Central memory CD8-positive, alpha-beta T cell (primary cell): ENCODE measurements at regions not wholly inside any gene's neighbourhood (a gene's known extent, or its start where the extent isn't known, plus 50 kb on each side); places are given as distances from the start of the nearest gene placed in this dataset.

Experiments
- ATAC-seq: fragments of 150-1000 bp; cut with Tn5 transposase; replicated peaks from 2 replicates; pipeline ENCODE4 v1.10.0; 2022; ENCODE audit warnings: mild to moderate bottlenecking, moderate FRiP score, moderate number of reproducible peaks; ENCODE audit not compliant: poor library complexity, severe bottlenecking; ENCODE audit errors: extremely low read depth
- DNase-seq, 2 donors: peaks; one replicate each; pipeline ENCODE4 v3.0.0; 2021; ENCODE audit warnings: low spot score in 2 of 2
- H3K27ac Mint-ChIP-seq: one replicate; pipeline ENCODE4 v1.8.0; 2022; ENCODE audit warnings: low read depth, mild to moderate bottlenecking, moderate library complexity, mixed read lengths
- H3K27me3 Mint-ChIP-seq: one replicate; pipeline ENCODE4 v1.8.0; 2022; ENCODE audit warnings: mixed read lengths
- H3K36me3 Mint-ChIP-seq: one replicate; pipeline ENCODE4 v1.8.0; 2022; ENCODE audit warnings: mild to moderate bottlenecking, moderate library complexity, mixed read lengths; ENCODE audit not compliant: insufficient read depth
- H3K4me1 Mint-ChIP-seq: one replicate; pipeline ENCODE4 v1.8.0; 2022; ENCODE audit warnings: mixed read lengths
- H3K4me3 Mint-ChIP-seq: one replicate; pipeline ENCODE4 v1.8.0; 2022; ENCODE audit warnings: mild to moderate bottlenecking, moderate library complexity, mixed read lengths
- H3K9me3 Mint-ChIP-seq: one replicate; pipeline ENCODE4 v1.8.0; 2022; ENCODE audit warnings: mixed read lengths

DNA sequence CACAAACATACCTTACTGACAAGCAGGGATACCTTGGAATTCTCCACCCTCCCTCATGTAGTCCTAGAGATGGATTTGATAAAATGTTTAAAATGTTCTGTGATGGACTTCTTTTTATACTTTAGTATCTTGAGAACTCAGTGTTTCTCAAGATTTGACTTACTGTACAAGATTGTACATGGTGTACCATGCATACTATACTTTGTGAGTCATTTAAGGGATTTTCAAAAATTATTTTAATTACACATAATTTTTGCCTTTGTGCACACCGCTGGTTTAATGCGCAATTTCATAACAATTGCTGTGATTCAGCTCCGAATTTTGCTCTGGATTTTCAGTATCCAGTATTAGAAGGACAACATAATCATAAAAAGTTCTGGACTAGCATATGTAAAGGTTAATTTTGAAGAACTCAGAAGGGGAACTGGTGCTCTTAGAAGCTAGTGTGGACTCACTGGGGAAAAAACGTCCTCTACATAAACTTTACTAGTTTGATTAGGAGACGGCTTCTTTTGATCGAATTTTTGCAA lies 78.6 kb upstream of the ACSL3 start:
- no peak for ATAC-seq
- no peak overlapping the region for H3K27ac Mint-ChIP-seq

GRCh38 chr2:222783592-222783991 lies 77.2 kb upstream of the ACSL3 start:
- Mint-ChIP-seq H3K36me3 (no peaks in the 10 kb centered on the region), H3K9me3 (no peaks in the 10 kb centered on the region), H3K4me3 (no peak overlapping the region), H3K27me3 (peaks cover 34% of the 10 kb centered on the region), H3K4me1 (no peaks in the 10 kb centered on the region), H3K27ac (no peak overlapping the region)
- no peak for ATAC-seq
- no peak for DNase-seq

More for the DNA sequence above, 78.6 kb upstream of the ACSL3 start:
- no peak overlapping the region for H3K4me3 Mint-ChIP-seq
- H3K9me3 Mint-ChIP-seq = no peaks in the 10 kb centered on the region
- H3K36me3 Mint-ChIP-seq = no peaks in the 10 kb centered on the region
- no peak for DNase-seq
- H3K27me3 Mint-ChIP-seq = peaks cover 34% of the 10 kb centered on the region
- H3K4me1 Mint-ChIP-seq = no peaks in the 10 kb centered on the region

DNA sequence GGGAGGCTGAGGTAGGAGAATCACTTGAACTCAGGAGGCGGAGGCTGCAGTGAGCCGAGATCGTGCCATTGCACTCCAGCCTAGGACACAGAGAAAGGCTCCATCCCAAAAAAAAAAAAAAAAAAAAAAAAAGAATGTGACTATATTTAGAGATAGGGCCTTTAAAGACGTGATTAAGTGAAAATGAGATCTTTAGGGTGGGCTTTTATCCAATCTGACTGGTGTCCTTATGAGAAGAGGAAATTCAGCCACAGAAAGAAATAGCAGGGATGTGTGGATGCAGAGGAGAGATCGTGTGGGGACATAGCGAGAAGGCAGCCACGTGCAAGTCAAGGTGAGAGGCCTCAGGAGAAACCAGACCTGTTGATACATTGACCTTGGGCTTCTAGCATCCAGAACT lies 69.9 kb upstream of the ACSL3 start:
- Mint-ChIP-seq H3K36me3 (peaks cover 4% of the 10 kb centered on the region), H3K9me3 (no peaks in the 10 kb centered on the region), H3K4me1 (peaks cover 10% of the 10 kb centered on the region), H3K4me3 (no peak overlapping the region), H3K27me3 (no peaks in the 10 kb centered on the region), H3K27ac (no peak overlapping the region)
- DNase-seq (no peak), ATAC-seq (no peak)

- Mint-ChIP-seq H3K27ac (no peak overlapping the region), H3K4me1 (peaks cover 10% of the 10 kb centered on the region), H3K36me3 (peaks cover 4% of the 10 kb centered on the region), H3K4me3 (no peak overlapping the region), H3K9me3 (no peaks in the 10 kb centered on the region), H3K27me3 (no peaks in the 10 kb centered on the region)
- DNase-seq = no peak
- no peak for ATAC-seq
Measured at GRCh38 chr2:222792001-222792611, 68.7 kb upstream of the ACSL3 start.

- Mint-ChIP-seq H3K4me1 (no peaks in the 10 kb centered on the region), H3K27me3 (peaks cover 4% of the 10 kb centered on the region), H3K27ac (no peak overlapping the region), H3K36me3 (no peaks in the 10 kb centered on the region), H3K9me3 (no peaks in the 10 kb centered on the region), H3K4me3 (no peak overlapping the region)
- DNase-seq (no peak), ATAC-seq (no peak)
Measured at GRCh38 chr2:222794585-222795449, 66.0 kb upstream of the ACSL3 start.

DNA sequence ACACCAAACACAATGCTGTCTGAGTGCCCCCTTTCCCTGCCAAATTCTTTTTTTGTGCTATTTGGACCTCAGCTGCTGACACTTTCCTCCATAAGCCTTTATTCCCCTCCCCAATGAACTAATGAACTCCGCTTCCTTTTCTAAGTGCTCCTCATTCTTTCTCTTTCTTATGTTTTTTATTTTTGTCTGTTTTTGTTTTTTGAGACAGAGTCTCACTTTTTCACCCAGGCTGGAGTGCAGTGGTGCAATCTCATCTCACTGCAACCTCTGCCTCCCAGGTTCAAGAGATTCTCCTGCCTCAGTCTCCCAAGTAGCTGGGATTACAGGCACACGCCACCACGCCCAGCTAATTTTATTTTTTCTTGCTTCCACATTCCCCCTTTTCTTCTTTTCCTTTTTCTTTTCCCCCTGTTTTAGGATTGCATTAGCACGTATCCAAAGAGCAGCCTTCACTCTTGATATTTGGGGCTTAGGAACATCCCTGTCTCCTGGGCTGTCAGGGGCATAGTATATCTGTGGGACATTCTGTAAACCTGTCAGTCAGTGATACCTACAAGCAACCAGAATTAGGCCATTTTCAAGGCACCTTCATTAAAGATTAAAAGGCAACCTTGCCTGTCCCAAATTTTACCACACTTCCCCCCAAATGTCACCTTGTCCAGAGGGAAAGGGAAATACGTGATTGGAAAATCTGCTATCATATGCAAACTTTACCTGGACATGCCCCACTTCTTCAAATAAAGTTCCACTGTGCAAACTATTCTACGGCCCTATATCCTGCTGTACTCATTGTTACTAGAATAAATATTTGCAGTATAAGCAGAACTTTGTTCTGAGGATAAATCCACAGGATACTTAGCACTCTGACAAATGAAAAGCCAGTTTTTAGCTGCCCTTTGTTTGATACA lies 65.1 kb upstream of the ACSL3 start:
- no peaks in the 10 kb centered on the region for H3K9me3 Mint-ChIP-seq
- no peak overlapping the region for H3K4me3 Mint-ChIP-seq
- H3K36me3 Mint-ChIP-seq = no peaks in the 10 kb centered on the region
- no peaks in the 10 kb centered on the region for H3K4me1 Mint-ChIP-seq
- ATAC-seq = no peak
- no peak overlapping the region for H3K27ac Mint-ChIP-seq
- no peak for DNase-seq
- peaks cover 8% of the 10 kb centered on the region for H3K27me3 Mint-ChIP-seq

GRCh38 chr2:222796413-222797103 lies 64.3 kb upstream of the ACSL3 start:
- Mint-ChIP-seq H3K27ac (no peak overlapping the region), H3K27me3 (peaks cover 8% of the 10 kb centered on the region), H3K4me1 (no peaks in the 10 kb centered on the region), H3K36me3 (no peaks in the 10 kb centered on the region), H3K4me3 (no peak overlapping the region), H3K9me3 (no peaks in the 10 kb centered on the region)
- DNase-seq = no peak
- ATAC-seq = no peak

DNA sequence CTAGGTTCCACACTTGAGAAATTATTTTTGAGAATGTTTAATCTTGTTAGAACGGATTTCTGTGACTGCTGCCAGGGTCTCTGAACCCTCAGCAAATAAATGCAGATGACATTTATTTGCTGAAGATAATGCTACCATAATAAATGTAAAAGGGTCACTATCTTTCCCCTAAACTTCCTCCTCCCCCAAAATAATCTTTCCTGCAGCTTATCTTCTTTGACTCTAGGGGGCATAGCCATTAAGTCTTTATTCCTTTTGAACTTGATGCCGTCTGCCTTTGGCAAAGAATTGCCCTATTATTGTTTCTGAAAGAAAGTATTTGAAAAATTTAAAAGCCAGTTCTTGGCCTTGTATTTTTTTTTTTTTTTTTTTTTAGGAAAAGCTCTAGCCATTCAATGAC lies 63.6 kb upstream of the ACSL3 start:
- H3K27ac Mint-ChIP-seq = no peak overlapping the region
- H3K4me1 Mint-ChIP-seq = no peaks in the 10 kb centered on the region
- peaks cover 9% of the 10 kb centered on the region for H3K27me3 Mint-ChIP-seq
- no peaks in the 10 kb centered on the region for H3K9me3 Mint-ChIP-seq
- no peaks in the 10 kb centered on the region for H3K36me3 Mint-ChIP-seq
- no peak overlapping the region for H3K4me3 Mint-ChIP-seq
- ATAC-seq (peak; percentile 40), DNase-seq (no peak)

- H3K4me1 Mint-ChIP-seq = no peaks in the 10 kb centered on the region
- H3K27me3 Mint-ChIP-seq = peaks cover 14% of the 10 kb centered on the region
- H3K36me3 Mint-ChIP-seq = no peaks in the 10 kb centered on the region
- no peaks in the 10 kb centered on the region for H3K9me3 Mint-ChIP-seq
- no peak for DNase-seq
- no peak overlapping the region for H3K4me3 Mint-ChIP-seq
- no peak for ATAC-seq
- H3K27ac Mint-ChIP-seq = no peak overlapping the region
Measured at GRCh38 chr2:222797871-222798270, 63.0 kb upstream of the ACSL3 start.

GRCh38 chr2:222798528-222798927 lies 62.3 kb upstream of the ACSL3 start:
- Mint-ChIP-seq H3K27ac (no peak overlapping the region), H3K36me3 (no peaks in the 10 kb centered on the region), H3K4me3 (no peak overlapping the region), H3K9me3 (no peaks in the 10 kb centered on the region), H3K27me3 (peaks cover 14% of the 10 kb centered on the region), H3K4me1 (no peaks in the 10 kb centered on the region)
- DNase-seq = no peak
- no peak for ATAC-seq

- Mint-ChIP-seq H3K4me3 (no peak overlapping the region), H3K27ac (no peak overlapping the region), H3K36me3 (no peaks in the 10 kb centered on the region), H3K27me3 (peaks cover 22% of the 10 kb centered on the region), H3K4me1 (no peaks in the 10 kb centered on the region), H3K9me3 (no peaks in the 10 kb centered on the region)
- DNase-seq (no peak), ATAC-seq (no peak)
Measured at GRCh38 chr2:222799262-222799918, 61.4 kb upstream of the ACSL3 start.
